ENCODE measurements at regions not wholly inside any gene's neighbourhood (a gene's known extent, or its start where the extent isn't known, plus 50 kb on each side); places are given as distances from the start of the nearest gene placed in this dataset.

DNA sequence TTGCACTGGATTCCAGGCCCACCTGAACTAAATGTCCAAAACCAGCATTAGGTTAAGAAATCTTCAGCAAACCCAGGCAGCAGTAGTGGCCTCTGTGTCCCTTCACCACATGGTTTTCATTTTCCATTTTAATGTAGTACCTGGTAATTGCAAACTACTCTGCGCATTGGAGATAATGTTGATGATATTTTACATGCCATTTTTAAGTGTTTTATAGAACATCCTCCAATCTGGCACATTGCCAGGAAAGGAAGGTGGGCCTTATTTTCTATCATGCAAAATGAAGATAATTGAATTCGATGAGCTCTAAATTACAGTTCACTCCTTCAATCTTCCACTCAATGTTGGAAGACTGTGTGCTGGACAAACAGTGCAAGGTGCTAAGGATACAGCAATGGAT lies 89.5 kb downstream of the ZC3H11B start:
- intact Hi-C loops (cut with micrococcal nuclease), result no loop called here

DNA sequence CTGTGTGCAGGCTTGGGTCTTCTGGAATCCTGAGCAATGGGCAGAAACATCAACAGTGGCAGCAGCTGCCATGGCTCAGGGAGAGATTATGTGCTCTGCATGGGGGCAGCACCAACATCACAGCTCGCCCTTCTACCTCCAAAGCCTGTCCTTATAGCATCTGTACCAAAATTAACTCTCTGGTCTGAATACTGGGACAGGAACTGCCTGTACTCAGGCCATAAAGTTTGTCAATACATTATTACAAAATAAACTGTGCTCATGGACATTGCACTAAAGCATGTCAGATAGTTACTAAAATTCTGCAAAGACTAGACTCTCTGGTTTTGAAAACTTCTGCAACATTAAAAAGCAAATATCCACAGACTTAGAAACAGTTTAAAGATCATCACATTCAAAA lies 91.6 kb downstream of the ZC3H11B start:
- intact Hi-C loops (cut with micrococcal nuclease), result no loop called here

DNA sequence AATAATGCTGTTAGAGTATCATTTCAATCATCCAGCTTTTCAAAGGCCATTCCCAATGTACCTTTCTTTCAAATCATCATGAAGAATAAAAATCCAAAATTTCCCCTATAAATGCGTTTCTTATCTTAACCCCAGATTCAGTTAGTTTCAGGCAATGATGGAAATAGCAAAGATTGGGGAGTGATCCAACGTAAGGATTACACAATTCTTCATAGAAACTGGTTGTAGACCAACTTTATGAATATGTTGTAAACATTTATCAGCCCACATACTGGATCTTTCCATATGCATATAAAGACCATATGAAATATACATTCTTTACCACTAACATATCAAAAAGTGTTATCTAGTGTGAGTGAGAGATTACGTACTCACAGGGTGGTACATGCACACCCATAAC lies 92.7 kb downstream of the ZC3H11B start:
- intact Hi-C loops (cut with micrococcal nuclease), result no loop called here

DNA sequence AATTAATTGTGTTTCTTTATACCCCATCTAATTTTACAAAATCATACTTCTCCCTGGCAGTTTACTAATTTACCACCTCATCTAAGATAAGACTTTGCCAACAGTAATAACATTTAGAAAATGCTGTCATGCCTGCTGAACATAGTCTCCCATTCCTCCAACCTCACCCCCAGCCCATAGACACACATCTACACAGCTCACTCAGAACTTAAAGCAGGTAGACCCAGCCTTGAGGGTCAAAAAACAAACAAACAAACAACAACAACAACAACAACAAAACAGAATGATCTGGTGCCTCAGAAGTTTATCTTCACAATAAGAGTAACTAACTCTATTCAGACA lies 94.0 kb downstream of the ZC3H11B start:
- intact Hi-C loops (cut with micrococcal nuclease), result no loop called here

DNA sequence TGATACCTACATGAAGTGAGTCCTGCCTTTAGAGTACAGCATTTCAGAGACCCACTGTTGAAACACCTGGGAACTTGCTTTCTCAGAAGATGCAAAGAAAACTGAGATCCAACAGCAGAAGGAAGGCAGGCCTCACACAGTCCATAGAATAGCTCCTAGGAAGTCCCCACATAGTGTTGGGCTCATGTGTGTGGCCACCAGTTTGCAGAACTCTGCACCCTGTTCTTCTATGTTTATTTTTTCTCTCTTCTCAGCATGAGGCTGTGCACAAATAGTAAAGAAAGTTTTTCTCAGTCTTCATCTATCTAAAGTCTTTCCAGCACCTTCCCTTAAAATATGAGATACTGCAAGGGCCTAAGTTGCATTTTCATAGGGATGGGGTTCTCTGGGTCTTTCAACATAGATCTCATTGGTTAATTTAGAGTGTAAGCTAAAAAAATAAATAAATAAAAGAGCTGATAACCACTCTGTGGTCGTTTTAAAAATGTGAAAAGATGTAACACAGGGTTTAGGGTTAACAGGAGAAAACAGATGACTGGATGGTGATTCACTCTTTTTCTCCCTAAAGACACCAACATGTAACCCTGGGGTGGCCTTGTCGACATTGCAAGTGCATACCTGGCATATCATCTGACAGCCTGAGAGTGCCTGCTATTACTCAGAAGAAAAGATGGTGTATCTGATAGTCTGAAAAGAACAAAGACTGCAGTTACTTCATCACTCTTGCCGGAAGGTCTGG lies 94.6 kb downstream of the ZC3H11B start:
- intact Hi-C loops (cut with micrococcal nuclease), result no loop called here

DNA sequence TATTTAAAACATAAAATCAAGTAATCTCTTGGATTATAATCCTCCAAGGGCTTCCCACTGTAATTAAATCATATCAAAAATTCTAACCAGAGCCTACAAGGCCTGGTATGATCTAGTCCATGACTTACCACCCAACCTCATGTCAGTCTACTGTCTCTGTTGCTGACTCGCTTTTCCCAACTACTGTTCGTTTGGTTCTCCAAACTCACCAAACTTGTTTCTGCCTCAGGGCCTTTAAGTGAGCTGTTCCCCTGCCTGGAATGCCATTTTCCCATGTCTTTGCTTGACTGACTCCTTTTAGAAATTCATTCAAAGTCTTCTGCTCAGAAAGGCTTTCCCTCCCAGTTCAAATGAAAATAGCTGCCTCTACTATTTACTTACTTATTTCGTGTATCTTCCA lies 95.9 kb downstream of the ZC3H11B start:
- intact Hi-C loops (cut with micrococcal nuclease), result no loop called here

DNA sequence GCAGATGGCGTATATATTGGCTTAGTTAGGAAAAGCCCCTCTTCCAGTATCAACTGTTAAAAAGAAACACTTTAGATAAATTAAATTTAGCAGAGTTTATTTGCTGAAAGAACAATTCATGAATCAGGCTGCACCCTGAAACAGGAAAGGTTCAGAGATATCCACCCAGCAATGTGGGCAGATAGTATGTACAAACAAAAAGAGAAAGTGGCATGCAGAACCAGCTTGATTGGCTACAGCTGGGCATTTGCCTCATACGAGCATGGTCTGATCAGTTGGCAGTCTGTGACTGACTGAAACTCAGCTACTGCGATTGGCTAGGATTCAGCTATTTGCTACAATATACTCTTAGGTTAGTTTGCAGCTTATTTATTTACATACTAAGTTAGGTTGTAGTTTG lies 98.2 kb downstream of the ZC3H11B start:
- intact Hi-C loops (cut with micrococcal nuclease), result no loop called here

DNA sequence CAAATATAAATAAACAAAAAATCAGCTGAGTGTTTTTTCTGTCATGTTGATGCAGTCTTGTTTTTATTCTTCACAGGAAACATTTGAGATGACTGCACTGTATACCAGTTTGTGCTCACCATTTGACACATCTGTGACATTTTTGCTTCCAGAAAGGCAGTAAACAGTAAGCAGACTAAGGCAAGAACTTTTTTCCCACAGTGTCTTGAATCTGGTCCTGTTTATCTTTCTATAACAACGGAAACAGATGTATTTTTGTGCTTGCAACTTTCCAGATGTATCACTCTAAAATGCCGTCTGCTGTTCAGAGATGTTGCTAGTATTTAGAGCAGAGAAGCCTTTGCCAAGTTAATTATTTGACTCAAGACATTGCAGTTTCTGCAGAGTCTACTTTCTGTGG lies 105.5 kb downstream of the ZC3H11B start:
- intact Hi-C loops (cut with micrococcal nuclease), result no loop called here

DNA sequence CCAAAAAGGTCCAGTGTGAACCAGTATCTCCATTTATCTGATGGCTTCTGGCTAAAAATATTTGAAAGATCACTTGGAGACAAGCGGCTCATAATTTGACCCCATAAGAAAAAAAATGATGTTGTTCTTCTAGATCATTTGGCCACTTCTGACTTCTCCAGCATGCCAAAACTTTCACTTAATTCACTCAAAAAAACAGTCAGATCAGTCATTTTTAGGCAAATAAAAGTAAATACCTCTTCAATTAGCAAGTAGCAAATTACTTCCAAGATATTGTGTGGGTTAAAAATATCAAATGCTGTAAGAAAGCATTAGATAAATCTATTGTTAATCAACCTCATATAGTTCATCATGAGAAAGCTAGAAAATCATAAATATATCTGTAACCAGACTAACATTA lies 106.0 kb downstream of the ZC3H11B start:
- intact Hi-C loops (cut with micrococcal nuclease), result no loop called here

DNA sequence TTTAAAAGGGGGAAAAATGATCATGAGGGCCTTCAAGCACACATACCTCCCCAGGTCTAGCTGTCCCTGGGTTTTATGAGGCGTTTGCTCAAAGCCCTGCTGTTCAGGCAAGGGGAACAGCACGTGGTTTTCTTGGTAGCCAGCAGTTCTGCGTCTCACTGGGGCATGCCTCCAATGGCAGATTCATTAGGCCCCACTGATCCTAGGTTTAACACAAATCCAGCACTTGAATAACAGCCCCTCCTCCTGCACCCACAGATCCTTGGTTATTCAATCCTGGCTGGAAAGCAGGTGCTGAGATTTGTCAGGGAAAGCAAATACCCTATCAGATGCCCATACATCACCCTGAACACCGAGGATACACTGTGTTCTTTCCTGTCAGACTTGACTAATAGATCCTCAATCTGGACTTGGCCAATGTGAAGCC lies 106.4 kb downstream of the ZC3H11B start:
- intact Hi-C loops (cut with micrococcal nuclease), result no loop called here

DNA sequence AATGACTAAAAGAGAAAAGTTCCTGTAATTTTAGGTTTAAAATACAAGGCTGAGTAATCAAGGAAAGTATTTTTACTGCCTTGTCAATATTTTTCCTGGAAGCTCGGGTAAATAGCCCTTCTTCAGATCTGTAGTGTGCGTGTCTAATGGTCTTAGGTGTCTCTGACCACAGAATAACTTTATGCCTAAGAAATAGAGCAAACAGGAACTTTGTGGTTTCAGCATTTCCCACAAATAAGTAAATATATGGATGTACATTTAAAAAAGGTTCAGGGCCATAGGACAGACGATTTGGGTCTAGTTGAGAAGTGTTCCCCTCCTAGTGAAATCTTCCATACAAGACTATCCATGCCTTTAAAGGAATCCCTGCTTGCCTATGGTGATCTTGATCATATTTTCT lies 107.0 kb downstream of the ZC3H11B start:
- intact Hi-C loops (cut with micrococcal nuclease), result no loop called here

DNA sequence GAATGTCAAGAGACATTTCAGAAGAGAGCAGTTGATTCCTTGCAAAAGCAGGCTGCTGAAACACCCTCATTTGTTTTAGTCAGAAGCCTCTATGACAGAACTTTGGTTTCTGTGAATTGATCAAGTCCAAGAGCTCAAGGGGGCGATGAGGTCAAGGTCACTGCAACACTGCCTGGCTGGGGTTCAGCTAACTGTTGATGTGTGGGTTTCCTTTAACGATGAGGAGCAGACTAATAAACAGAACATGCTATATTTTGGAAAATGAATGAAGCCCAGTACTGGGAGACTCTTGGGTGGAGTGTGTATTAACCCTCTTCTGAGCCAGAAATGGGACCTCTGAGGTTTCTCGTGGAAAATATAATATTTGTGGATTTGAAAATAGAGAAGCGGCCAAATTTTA lies 109.3 kb downstream of the ZC3H11B start:
- intact Hi-C loops (cut with micrococcal nuclease), result no loop called here

DNA sequence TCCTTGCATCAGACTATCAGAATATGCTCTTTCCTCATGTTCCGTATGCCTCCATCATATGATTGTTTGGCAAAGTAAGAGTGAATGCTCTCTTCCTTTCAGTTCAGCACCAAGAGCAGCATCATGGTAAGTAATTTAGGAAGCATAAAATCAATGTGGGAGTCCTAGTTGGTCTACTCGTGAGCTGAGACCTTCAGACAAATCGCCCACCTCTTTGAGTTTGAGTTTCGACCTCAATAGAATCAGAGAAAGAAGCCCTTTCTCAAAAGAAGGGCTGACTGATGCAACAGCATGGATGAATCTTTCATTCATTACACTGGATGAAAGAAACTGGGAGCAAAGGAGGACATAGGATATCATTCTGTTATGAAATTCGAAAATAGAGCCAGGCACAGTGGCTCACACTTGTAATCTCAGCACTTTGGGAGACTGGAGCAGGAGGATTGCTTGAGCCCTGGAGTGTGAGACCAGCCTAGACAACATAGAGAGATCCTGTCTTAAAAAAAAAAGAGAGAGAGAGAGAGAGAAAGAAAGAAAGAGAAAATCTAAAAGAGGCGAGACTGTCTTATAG lies 112.5 kb downstream of the ZC3H11B start:
- intact Hi-C loops (cut with micrococcal nuclease), result no loop called here

DNA sequence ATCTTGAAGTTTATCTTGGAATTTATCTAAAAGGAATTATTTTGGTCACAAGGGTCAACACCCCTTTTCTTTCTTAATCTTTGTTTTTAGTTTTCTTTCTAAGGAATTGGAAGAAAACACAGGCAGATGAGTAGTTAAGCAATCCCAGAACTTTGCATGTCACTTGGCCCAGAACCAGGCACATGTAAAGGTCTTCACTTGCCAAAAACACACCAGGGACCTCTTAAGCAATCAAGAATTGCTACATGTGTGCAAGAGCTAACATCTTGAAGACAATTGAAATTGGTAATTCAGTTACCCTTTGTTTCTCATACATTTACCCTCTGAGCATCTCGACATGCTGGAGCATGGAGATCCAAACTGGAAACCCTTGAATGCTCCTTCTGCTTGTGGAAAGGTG lies 114.2 kb downstream of the ZC3H11B start:
- intact Hi-C loops (cut with micrococcal nuclease), result no loop called here

DNA sequence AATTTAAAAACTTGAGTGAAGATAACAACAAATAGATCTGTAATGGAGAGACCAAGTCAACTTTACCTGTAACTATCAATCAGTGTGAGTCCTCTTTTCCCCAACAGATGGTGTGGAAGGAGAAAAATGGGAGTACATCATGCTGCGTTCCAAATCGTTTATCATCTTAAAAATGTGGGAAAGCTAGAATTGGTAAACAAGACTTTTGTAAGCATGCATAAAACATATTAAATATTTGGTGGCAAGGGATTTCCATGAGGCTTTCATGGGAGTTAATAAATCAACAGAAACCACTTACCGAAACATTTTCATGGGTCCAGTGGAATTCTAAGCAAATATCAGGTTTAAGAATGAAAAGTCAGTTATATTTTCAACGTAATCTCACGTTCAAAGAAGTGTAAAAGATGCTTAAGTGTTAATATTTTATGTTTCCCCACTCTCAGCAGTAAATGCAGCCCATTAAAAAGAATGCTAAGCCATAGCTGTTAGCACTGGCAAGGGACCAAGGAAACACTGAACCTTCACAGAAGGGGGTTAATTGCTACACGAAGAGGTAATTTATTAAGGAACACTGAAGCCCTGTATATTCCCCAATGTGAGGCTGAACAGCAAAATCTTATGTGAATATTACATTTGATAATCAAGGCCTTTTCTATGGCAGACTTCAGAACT lies 117.0 kb downstream of the ZC3H11B start:
- intact Hi-C loops (cut with micrococcal nuclease), result no loop called here

DNA sequence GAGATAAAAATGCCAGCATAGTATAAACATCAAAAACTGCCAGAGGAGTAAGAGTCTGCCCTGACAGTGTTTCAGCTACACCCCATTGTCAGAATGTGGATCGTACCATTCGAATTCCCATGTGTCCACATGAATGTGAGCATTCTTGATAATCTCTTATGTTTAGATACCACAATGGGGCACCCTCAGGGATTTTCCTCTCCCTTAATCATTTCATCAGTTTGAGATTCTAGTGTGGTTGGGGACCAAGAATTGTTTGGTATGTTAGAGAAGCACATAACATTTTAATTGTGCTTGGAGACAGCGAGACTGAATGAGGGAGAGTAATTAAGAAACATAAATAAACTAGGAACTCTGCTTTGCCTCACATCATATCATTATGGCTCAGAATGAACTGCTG lies 120.2 kb downstream of the ZC3H11B start:
- intact Hi-C loops (cut with micrococcal nuclease), result no loop called here

DNA sequence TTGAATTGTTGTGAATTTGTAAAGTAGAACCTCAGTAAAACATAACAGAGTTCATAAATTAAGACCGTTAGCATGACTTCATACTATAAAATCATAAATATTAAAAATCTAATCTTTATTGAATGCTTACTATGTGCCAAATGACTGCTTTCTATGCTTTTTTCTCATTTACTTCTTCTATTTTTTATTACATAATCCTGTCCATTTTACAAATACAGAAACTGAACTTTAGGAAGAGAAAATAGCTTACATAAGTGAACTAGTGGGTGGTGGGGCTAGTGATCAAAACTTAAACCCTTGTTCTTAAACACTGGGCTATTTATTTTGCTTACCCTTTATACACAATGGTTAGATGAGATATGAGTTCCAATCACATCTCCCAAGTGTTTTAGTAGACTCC lies 122.3 kb downstream of the ZC3H11B start:
- intact Hi-C loops (cut with micrococcal nuclease), result no loop called here

DNA sequence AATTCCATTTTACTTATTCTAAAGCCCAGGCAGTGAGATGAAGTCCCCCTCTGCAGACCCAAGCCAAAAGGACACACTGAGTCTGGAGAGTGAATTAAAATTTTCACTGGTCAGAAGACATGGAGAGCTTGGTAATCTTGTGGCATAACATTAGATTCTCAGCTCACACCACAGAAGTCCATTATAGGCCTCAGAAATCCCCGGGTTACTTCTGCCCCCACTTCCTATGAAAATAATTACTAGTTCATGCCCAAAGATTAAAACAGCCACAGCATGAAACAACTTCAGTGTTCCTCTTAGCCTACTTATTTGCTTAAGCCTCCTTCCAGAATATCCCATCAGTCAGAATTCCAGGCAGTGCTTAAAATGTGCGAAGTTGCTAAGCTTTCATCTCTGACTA lies 123.3 kb downstream of the ZC3H11B start:
- intact Hi-C loops (cut with micrococcal nuclease), result no loop called here

DNA sequence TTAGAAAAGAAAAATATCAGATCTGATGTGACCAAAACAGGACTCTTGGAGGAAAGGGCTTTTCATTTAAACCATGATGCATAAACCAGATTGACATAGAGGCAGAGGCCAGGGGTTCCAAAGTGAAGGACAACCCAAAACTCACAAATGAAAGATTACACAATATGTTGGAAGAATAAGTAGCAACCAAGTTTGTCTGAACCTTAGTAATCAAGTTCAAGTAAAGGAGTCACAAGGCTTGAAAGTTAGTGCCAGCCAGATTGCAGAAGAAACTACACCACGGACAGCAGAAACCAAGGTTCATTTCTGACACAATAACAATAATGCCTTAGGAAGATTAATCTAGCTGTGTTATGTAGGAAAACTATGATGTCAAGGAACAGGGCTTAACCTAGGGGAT lies 124.6 kb downstream of the ZC3H11B start:
- intact Hi-C loops (cut with micrococcal nuclease), result no loop called here

DNA sequence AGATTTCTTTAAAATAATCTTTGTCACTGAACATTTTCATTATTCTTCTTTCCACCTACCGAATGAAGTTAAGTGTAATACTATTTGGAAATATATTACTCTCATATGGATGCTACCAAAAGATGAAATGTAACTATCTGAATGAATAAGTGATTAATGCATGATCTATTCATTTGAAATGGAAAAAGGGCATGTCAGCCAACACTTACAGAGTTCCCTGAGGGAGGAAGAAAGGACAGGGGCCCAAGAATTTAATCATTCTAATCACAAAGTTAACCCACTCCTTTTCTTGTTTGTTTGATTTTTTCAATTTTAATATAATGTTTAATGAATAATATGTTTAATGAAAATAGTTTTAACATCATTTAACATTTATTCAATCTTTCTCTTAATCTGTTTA lies 129.4 kb downstream of the ZC3H11B start:
- intact Hi-C loops (cut with micrococcal nuclease), result no loop called here

DNA sequence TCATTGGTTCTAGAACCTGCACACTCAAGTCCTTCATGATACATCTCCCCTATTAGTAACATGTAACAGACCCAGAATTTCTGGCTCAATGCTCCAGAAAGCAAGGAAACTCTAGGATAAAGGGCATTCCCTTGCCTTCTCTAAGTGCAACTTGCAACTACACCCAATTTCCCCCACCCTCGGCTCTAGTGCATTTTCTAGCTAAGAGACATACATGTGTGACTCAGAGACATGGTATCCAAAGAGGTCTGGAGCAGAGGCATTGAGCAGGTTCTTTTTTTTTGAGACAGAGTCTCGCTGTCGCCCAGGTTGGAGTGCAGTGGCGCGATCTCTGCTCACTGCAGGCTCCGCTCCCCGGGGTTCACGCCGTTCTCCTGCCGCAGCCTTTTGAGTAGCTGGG lies 132.9 kb downstream of the ZC3H11B start:
- intact Hi-C loops (cut with micrococcal nuclease), result no loop called here

DNA sequence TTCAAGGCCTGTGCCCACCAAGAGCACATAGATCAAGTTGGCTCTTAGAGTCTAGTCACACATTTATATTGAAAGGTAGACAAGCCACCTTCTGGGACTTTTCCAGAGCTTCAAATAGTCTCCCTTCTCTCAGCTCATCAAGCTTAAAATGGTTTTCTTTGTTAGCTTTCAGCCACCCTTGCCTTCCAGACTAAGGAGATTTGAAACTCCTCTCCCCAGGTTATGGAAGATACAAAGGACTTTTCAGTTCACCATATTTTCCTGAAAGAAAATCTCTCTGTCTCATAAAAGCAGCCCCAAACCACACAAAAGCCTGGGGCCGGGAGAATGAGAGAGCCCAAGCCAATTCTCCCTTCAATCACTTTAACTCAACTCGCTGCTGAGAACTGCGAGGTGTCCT lies 134.1 kb downstream of the ZC3H11B start:
- intact Hi-C loops (cut with micrococcal nuclease), result no loop called here

DNA sequence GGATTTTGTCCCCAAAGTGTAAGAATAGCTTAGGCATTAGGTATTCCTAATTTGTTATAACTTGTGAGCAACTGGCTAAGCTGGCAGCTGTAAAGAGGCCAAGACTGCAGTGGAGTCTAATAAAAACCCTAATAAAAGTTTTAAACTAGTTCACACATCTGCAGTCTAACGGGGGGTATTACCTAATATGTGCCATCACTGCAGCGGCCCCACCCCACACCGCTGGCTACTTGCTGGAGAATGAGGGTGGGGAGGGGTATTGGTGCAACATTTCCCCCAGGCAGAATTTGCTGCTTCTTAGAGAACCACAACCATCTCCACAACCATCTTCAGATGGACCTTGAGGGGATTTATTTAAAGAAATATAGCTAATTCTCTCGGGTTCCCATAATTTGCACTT lies 135.0 kb downstream of the ZC3H11B start:
- intact Hi-C loops (cut with micrococcal nuclease), result no loop called here

All from T-helper 1 cell treated with Interleukin-12 subunit alpha and Interleukin-12 subunit beta and Interleukin-4 antibody, amounts not matched to agents 30 ng/mL and 1 ng/mL, for 36 hours (primary cell).